Medulla oblongata (tissue), 1 donor: ENCODE measurements at regions not wholly inside any gene's neighbourhood (a gene's known extent, or its start where the extent isn't known, plus 50 kb on each side); places are given as distances from the start of the nearest gene placed in this dataset.
"Not testable (repeated sequence)": the region's sequence is repeated elsewhere in the genome, so short reads cannot be mapped to it uniquely, and the experiment has no call there.

Experiments
- DNase-seq: peaks from one replicate; pipeline ENCODE4 v3.0.0-alpha.2; 2015; ENCODE audit errors: extremely low spot score

- no peak for DNase-seq
These were observed 268.0 kb upstream of the TMEM132C start for GRCh38 chr12:127998988-127999387.

- no peak for DNase-seq
These were observed 262.5 kb upstream of the TMEM132C start for GRCh38 chr12:128004383-128004938.

GRCh38 chr12:128007250-128007649, 259.7 kb upstream of the TMEM132C start:
- DNase-seq: no peak

GRCh38 chr12:128008341-128008740, 258.6 kb upstream of the TMEM132C start:
- DNase-seq: no peak

- no peak for DNase-seq
These were observed 257.9 kb upstream of the TMEM132C start for GRCh38 chr12:128009108-128009507.

GRCh38 chr12:128012110-128012509, 254.9 kb upstream of the TMEM132C start:
- no peak for DNase-seq

- no peak for DNase-seq
These were observed 251.7 kb upstream of the TMEM132C start for GRCh38 chr12:128015276-128015675.

GRCh38 chr12:128018067-128018466, 248.9 kb upstream of the TMEM132C start:
- no peak for DNase-seq

- DNase-seq: no peak
These were observed 246.9 kb upstream of the TMEM132C start for GRCh38 chr12:128019996-128020544.

- DNase-seq: no peak
These were observed 245.4 kb upstream of the TMEM132C start for GRCh38 chr12:128021561-128021960.

GRCh38 chr12:128025589-128026245, 241.3 kb upstream of the TMEM132C start:
- DNase-seq: no peak

- no peak for DNase-seq
These were observed 240.0 kb upstream of the TMEM132C start for GRCh38 chr12:128026696-128027574.

GRCh38 chr12:128033473-128033872, 233.5 kb upstream of the TMEM132C start:
- DNase-seq: no peak

GRCh38 chr12:128040971-128041370, 226.0 kb upstream of the TMEM132C start:
- DNase-seq: no peak

GRCh38 chr12:128042283-128042682, 224.7 kb upstream of the TMEM132C start:
- not testable (repeated sequence) for DNase-seq

- DNase-seq: no peak
These were observed 224.1 kb upstream of the TMEM132C start for GRCh38 chr12:128042825-128043224.

GRCh38 chr12:128043317-128043716, 223.7 kb upstream of the TMEM132C start:
- DNase-seq: no peak

GRCh38 chr12:128047266-128048060, 219.5 kb upstream of the TMEM132C start:
- DNase-seq: no peak

GRCh38 chr12:128052331-128052730, 214.6 kb upstream of the TMEM132C start:
- DNase-seq: no peak

- no peak for DNase-seq
These were observed 214.2 kb upstream of the TMEM132C start for GRCh38 chr12:128052777-128053176.

- no peak for DNase-seq
These were observed 211.4 kb upstream of the TMEM132C start for GRCh38 chr12:128055567-128055966.
